HG03432 (cell line): ENCODE measurements at regions not wholly inside any gene's neighbourhood (a gene's known extent, or its start where the extent isn't known, plus 50 kb on each side); places are given as distances from the start of the nearest gene placed in this dataset.
"Not testable (repeated sequence)": the region's sequence is repeated elsewhere in the genome, so short reads cannot be mapped to it uniquely, and the experiment has no call there.

Source experiments
- ATAC-seq: cut with Tn5 transposase; IDR thresholded peaks from one replicate; pipeline ENCODE4 v1.9.1; 2021; ENCODE audit warnings: mild to moderate bottlenecking, moderate library complexity; ENCODE audit not compliant: unreplicated experiment

DNA sequence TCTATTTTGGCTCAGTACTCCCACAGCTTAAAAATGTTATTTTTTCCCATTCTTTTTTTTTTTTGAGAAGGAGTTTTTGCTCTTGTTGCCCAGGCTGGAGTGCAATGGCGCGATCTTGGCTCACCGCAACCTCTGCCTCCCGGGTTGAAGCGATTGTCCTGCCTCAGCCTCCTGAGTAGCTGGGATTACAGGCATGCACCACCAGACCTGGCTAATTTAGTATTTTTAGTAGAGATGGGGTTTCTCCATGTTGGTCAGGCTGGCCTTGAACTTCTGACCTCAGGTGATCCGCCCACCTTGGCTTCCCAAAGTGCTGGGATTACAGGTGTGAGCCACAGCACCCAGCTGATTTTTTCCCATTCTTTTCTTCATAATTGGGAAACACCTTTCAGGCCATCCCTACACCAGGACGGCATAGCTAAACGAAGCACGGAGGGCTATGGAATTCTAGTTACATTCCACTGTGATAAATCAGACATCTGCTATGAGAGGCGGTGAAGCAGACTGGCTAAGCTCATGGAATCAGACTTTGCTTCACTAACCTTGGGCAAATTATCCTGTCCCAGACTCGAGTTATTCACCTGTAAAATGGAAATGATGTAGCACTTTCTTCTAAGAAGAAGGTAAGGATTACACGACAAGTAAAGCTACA is 68.7 kb upstream of the ZFAND5 start:
- not testable (repeated sequence) for ATAC-seq

DNA sequence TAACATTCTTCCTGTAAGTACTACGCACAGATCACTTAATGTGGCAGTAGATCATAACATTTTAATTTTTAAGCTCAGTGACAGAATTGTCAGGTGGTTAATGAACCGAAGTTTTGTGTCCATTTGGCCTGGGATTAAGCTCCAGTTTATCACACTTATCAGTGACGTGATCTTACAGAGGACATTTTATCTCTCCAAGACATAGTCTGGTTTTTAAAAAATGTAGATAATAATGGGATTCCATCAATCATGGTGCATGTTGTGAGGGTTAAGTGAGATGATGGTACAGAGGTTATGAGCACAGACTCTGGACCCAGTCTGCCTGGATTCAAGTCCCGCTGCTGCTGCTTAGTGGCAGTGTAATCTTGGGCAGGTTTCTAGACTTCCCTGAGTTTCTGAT is 66.0 kb upstream of the ZFAND5 start:
- ATAC-seq = no peak

DNA sequence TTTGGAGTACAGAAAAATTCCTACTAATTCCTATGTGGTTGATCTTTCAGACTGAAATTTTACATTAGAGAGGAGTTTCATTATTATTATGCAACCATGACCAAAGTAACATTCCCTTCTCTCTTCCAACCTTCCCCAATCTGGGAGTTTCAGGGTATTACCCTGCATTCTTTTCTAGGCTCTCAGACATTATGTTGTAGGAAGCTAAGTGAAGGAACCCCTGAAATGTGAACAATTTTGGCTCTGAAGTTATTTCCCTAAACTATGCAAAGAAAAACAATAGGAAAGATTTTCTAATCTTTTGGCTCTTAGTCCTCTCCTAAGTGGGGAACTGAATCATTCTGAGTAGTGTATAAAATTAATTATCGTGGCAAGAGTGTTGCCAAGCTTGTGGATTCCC is 63.3 kb upstream of the ZFAND5 start:
- ATAC-seq = no peak

DNA sequence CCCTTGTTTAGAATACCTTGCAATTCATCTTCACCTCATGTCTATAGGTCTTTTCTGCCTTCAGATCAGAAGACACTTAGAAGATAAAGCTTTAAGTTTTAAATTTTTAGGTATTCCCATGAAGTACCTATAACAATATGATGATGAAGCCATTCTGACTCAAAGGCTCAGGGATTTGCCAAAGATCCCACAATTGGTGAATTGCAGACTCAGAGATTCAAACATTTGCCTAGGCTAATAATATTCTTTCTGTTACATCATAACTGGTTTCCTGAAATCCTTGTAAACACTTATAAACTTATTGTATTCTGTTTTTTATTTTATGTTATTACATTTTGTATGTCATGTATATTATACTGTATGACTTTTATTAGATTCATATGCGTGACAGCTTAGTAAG is 62.8 kb upstream of the ZFAND5 start:
- ATAC-seq = no peak

DNA sequence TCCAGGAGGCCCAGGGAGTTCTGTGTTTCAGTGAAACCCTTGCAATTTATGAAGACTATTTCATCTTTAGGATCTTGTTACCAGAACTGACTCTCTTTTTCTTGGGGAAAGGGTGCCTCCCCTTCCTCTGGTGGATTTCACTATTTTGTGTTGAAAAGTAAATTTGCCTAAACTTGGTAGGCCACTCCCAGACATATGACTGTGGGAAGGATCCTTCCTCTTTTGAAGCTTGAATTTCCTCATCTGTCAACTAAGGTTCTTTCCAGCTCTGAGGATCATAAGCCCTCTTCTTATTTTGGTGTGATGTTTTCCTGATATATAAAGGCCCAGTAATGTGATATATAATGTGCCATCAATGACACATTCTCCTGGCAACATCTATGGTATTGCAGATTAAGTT is 59.1 kb upstream of the ZFAND5 start:
- no peak for ATAC-seq

DNA sequence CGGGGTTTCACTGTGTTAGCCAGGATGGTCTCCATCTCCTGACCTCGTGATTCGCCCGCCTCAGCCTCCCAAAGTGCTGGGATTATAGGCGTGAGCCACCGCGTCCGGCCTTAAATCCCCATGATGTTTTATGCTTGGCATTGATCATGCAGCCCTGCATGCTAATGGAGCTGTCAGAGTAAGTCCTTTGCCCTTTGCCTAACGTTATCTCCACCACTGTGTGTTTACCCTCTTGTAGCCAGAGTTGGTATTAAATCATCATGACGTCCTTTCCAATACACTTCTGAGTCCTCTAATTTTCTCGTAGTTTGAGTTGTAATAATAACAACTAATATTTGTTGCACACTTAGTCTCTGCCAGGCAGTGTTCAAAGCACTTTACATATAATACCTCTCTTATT is 57.2 kb upstream of the ZFAND5 start:
- ATAC-seq = no peak

DNA sequence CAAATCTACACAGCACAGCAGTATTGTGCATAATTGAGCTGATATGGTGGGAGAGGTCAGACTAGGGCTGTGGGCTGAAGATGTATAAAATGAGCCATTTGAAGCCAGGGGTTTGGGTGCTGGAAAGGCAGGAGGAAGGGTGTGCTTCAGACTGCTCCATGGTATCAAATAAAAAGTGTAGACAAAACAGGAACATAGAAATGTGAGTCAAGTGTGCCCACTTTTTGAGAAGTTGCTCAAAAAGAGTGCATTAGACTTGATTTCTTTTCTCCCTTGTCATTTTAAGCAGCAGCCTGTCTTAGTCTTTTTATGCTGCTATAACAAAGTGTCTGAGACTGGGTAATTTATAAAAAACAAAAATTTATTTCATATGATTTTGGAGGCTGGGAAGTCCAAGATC is 55.8 kb upstream of the ZFAND5 start:
- ATAC-seq = no peak

DNA sequence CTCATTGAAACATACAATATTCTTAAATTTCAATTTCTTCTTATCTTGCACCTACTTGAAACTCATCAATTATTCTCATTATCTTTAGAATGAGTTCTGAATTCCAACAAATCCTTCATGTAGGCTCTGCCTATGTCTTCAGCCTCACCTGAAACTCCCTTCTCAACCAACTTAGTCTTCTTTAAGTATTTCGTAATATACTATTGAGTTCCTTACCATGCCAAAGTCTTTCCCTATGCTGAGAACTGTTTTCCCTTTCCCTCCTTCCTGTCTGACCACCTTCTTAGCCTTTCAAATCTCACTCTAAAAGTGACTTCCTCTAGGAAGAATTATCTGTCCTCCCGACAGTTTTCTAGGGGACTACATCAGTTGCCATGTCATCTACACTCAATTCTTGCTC is 50.9 kb upstream of the ZFAND5 start:
- ATAC-seq = no peak

DNA sequence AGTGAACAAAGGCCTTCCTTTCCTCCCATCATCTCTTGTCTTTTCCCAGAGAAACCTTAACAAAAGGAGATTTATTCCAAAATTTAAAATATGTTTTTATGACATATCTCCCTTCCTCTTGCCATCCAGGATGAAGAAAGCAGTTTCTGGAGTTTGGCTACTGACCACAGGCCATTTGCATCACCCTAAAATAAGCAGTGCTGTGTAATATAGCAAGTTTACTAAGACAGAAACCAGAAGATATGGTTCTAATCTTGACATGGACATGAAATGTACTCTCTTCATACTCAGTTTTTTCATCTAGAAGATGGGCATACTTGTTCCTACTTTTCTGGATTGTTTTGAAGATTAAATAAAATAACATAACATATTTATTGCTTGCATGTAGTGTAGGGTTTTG is 50.2 kb upstream of the ZFAND5 start:
- no peak for ATAC-seq
